Uterus (tissue), 3 donors: ENCODE measurements at regions not wholly inside any gene's neighbourhood (a gene's known extent, or its start where the extent isn't known, plus 50 kb on each side); places are given as distances from the start of the nearest gene placed in this dataset.

Experiments used
- DNase-seq, 2 donors: peaks; one replicate each; pipeline ENCODE4 v3.0.0-alpha.2; 2019 to 2020
- H3K27ac ChIP-seq, 2 donors: fragments of 200-600 bp; sonication (generic); 1 replicate in 1 of 2; 2 replicates in 1 of 2; pipeline ENCODE4 v1.5.1; 2016 to 2018
- H3K27me3 ChIP-seq, 2 donors: fragments of 200-600 bp; sonication (generic); one replicate each; pipeline ENCODE4 v1.5.1; 2018 to 2019; ENCODE audit warnings: control low read depth in 1 of 2
- H3K36me3 ChIP-seq, 2 donors: fragments of 200-600 bp; sonication (generic); one replicate each; pipeline ENCODE4 v1.5.1; 2019; ENCODE audit warnings: control low read depth in 1 of 2
- H3K4me1 ChIP-seq, 2 donors: fragments of 200-600 bp; sonication (generic); one replicate each; pipeline ENCODE4 v1.5.1; 2018 to 2019; ENCODE audit warnings: control low read depth in 1 of 2
- H3K4me3 ChIP-seq, 2 donors: fragments of 200-600 bp; sonication (generic); 1 replicate in 1 of 2; 2 replicates in 1 of 2; pipeline ENCODE4 v1.5.1; 2018 to 2019; ENCODE audit warnings: mild to moderate bottlenecking in 1 of 2
- H3K9me3 ChIP-seq, 2 donors: fragments of 200-600 bp; sonication (generic); one replicate each; pipeline ENCODE4 v1.5.1; 2019; ENCODE audit warnings: control low read depth in 1 of 2
- CTCF ChIP-seq, 4 experiments: fragments of 200-600 bp in 2 of 4; fragments of 450-650 bp in 2 of 4; sonication (generic) in 2 of 4; IDR thresholded peaks; one replicate each; pipeline ENCODE4 v1.5.1; 2016 to 2019; ENCODE audit warnings: antibody characterized with exemption in 4 of 4, mild to moderate bottlenecking in 2 of 4, moderate library complexity in 1 of 4
- POLR2A ChIP-seq, 2 donors: fragments of 450-650 bp; IDR thresholded peaks; one replicate each; pipeline ENCODE4 v1.6.1; 2016; ENCODE audit warnings: antibody characterized with exemption in 2 of 2, mild to moderate bottlenecking in 1 of 2, moderate library complexity in 1 of 2
- intact Hi-C: fragments of 100-400 bp; cut with DNase I; formaldehyde crosslinking; loops from one replicate; pipeline ENCODE4 v1.15.1; 2023; ENCODE audit warnings: low total_unique reads
- donor health status: DM: yes; HTN: yes; CAD: no.

GRCh38 chr3:194045289-194045688 is 90.7 kb upstream of the HES1 start:
- Histone ChIP-seq H3K36me3 (no peaks in the 10 kb centered on the region), H3K4me1 (no peaks in the 10 kb centered on the region), H3K4me3 (no peak overlapping the region), H3K27me3 (no peaks in the 10 kb centered on the region), H3K27ac (no peak overlapping the region), H3K9me3 (no peaks in the 10 kb centered on the region)
- no peak for DNase-seq
- TF ChIP-seq CTCF (IDR thresholded peaks at IDR 0.05) = no peak
- TF ChIP-seq POLR2A (IDR thresholded peaks at IDR 0.05) = no peak
- intact Hi-C loops = no loop called here

- H3K4me3 ChIP-seq = no peak overlapping the region
- intact Hi-C loops = no loop called here
- no peaks in the 10 kb centered on the region for H3K4me1 ChIP-seq
- H3K36me3 ChIP-seq = no peaks in the 10 kb centered on the region
- H3K27me3 ChIP-seq = no peaks in the 10 kb centered on the region
- no peak for TF ChIP-seq CTCF (IDR thresholded peaks at IDR 0.05)
- TF ChIP-seq POLR2A (IDR thresholded peaks at IDR 0.05) = no peak
- no peak overlapping the region for H3K27ac ChIP-seq
- no peak for DNase-seq
- peaks cover 0 to 5% of the 10 kb centered on the region in 2 donors for H3K9me3 ChIP-seq
Measured at GRCh38 chr3:194045919-194046318, 90.0 kb upstream of the HES1 start.

GRCh38 chr3:194046531-194046930 is 89.4 kb upstream of the HES1 start:
- no peak for TF ChIP-seq CTCF (IDR thresholded peaks at IDR 0.05)
- no peak for TF ChIP-seq POLR2A (IDR thresholded peaks at IDR 0.05)
- intact Hi-C loops = no loop called here

GRCh38 chr3:194046995-194047645 is 88.8 kb upstream of the HES1 start:
- TF ChIP-seq POLR2A (IDR thresholded peaks at IDR 0.05) (no peak), CTCF (IDR thresholded peaks at IDR 0.05) (no peak)
- DNase-seq = no peak
- peaks cover 0 to 9% of the 10 kb centered on the region in 2 donors for H3K9me3 ChIP-seq

More at GRCh38 chr3:194046531-194046930, 89.4 kb upstream of the HES1 start:
- no peaks in the 10 kb centered on the region for H3K36me3 ChIP-seq
- H3K9me3 ChIP-seq = peaks cover 0 to 9% of the 10 kb centered on the region in 2 donors
- DNase-seq = no peak
- no peaks in the 10 kb centered on the region for H3K4me1 ChIP-seq
- no peaks in the 10 kb centered on the region for H3K27me3 ChIP-seq
- no peak overlapping the region for H3K27ac ChIP-seq
- H3K4me3 ChIP-seq = no peak overlapping the region

GRCh38 chr3:194049394-194049793 is 86.6 kb upstream of the HES1 start:
- Histone ChIP-seq H3K27ac (no peak overlapping the region), H3K4me1 (no peaks in the 10 kb centered on the region), H3K4me3 (no peak overlapping the region), H3K27me3 (no peaks in the 10 kb centered on the region), H3K9me3 (peaks cover 0 to 9% of the 10 kb centered on the region in 2 donors), H3K36me3 (no peaks in the 10 kb centered on the region)
- intact Hi-C loops = no loop called here
- TF ChIP-seq CTCF (IDR thresholded peaks at IDR 0.05) = no peak
- TF ChIP-seq POLR2A (IDR thresholded peaks at IDR 0.05) = no peak
- no peak for DNase-seq

More at GRCh38 chr3:194046995-194047645, 88.8 kb upstream of the HES1 start:
- H3K4me3 ChIP-seq = no peak overlapping the region
- no peaks in the 10 kb centered on the region for H3K27me3 ChIP-seq
- no peaks in the 10 kb centered on the region for H3K4me1 ChIP-seq
- H3K36me3 ChIP-seq = no peaks in the 10 kb centered on the region
- H3K27ac ChIP-seq = no peak overlapping the region
- intact Hi-C loops = no loop called here
